ENCODE measurements at regions not wholly inside any gene's neighbourhood (a gene's known extent, or its start where the extent isn't known, plus 50 kb on each side); places are given as distances from the start of the nearest gene placed in this dataset.
"Not testable (repeated sequence)": the region's sequence is repeated elsewhere in the genome, so short reads cannot be mapped to it uniquely, and the experiment has no call there.

GRCh38 chr5:74534397-74535129 lies 106.0 kb downstream of the ENC1 start:
- DNase-seq (ENCODE audit: low read depth in 1 of 2, low spot score in 1 of 2) = no peak

- DNase-seq (ENCODE audit: low read depth in 1 of 2, low spot score in 1 of 2) = no peak
These were observed 110.0 kb downstream of the ENC1 start for GRCh38 chr5:74530326-74531050.

- DNase-seq (ENCODE audit: low read depth in 1 of 2, low spot score in 1 of 2) = no peak
These were observed 111.4 kb downstream of the ENC1 start for GRCh38 chr5:74529101-74529500.

- no peak for DNase-seq (ENCODE audit: low read depth in 1 of 2, low spot score in 1 of 2)
These were observed 114.4 kb downstream of the ENC1 start for GRCh38 chr5:74526111-74526510.

- DNase-seq (ENCODE audit: low read depth in 1 of 2, low spot score in 1 of 2) = not testable (repeated sequence)
These were observed 115.8 kb downstream of the ENC1 start for GRCh38 chr5:74524767-74525166.

- DNase-seq (ENCODE audit: low read depth in 1 of 2, low spot score in 1 of 2) = not testable (repeated sequence)
These were observed 116.8 kb downstream of the ENC1 start for GRCh38 chr5:74523698-74524097.

GRCh38 chr5:74522838-74523237 lies 117.7 kb downstream of the ENC1 start:
- DNase-seq (ENCODE audit: low read depth in 1 of 2, low spot score in 1 of 2) = not testable (repeated sequence)

GRCh38 chr5:74521401-74521800 lies 119.1 kb downstream of the ENC1 start:
- DNase-seq (ENCODE audit: low read depth in 1 of 2, low spot score in 1 of 2) = no peak

GRCh38 chr5:74519679-74520078 lies 120.8 kb downstream of the ENC1 start:
- no peak for DNase-seq (ENCODE audit: low read depth in 1 of 2, low spot score in 1 of 2)

GRCh38 chr5:74519161-74519571 lies 121.4 kb downstream of the ENC1 start:
- no peak for DNase-seq (ENCODE audit: low read depth in 1 of 2, low spot score in 1 of 2)

- no peak for DNase-seq (ENCODE audit: low read depth in 1 of 2, low spot score in 1 of 2)
These were observed 122.8 kb downstream of the ENC1 start for GRCh38 chr5:74517700-74518099.

- DNase-seq (ENCODE audit: low read depth in 1 of 2, low spot score in 1 of 2) = no peak
These were observed 124.3 kb downstream of the ENC1 start for GRCh38 chr5:74516211-74516636.

GRCh38 chr5:74514888-74515551 lies 125.5 kb downstream of the ENC1 start:
- no peak for DNase-seq (ENCODE audit: low read depth in 1 of 2, low spot score in 1 of 2)

- not testable (repeated sequence) for DNase-seq (ENCODE audit: low read depth in 1 of 2, low spot score in 1 of 2)
These were observed 128.8 kb downstream of the ENC1 start for GRCh38 chr5:74511770-74512169.

GRCh38 chr5:74510476-74511075 lies 130.0 kb downstream of the ENC1 start:
- no peak for DNase-seq (ENCODE audit: low read depth in 1 of 2, low spot score in 1 of 2)

- no peak for DNase-seq (ENCODE audit: low read depth in 1 of 2, low spot score in 1 of 2)
These were observed 133.0 kb downstream of the ENC1 start for GRCh38 chr5:74507370-74508005.

- DNase-seq (ENCODE audit: low read depth in 1 of 2, low spot score in 1 of 2) = no peak
These were observed 134.4 kb downstream of the ENC1 start for GRCh38 chr5:74506119-74506518.

GRCh38 chr5:74504463-74504862 lies 136.1 kb downstream of the ENC1 start:
- no peak for DNase-seq (ENCODE audit: low read depth in 1 of 2, low spot score in 1 of 2)

- no peak for DNase-seq (ENCODE audit: low read depth in 1 of 2, low spot score in 1 of 2)
These were observed 138.0 kb downstream of the ENC1 start for GRCh38 chr5:74502479-74502950.

GRCh38 chr5:74501674-74502478 lies 138.7 kb downstream of the ENC1 start:
- DNase-seq (ENCODE audit: low read depth in 1 of 2, low spot score in 1 of 2) = no peak
